Nephron (organoid): ENCODE measurements at regions not wholly inside any gene's neighbourhood (a gene's known extent, or its start where the extent isn't known, plus 50 kb on each side); places are given as distances from the start of the nearest gene placed in this dataset.

ENCODE experiments used
- H3K27ac Mint-ChIP-seq, 3 experiments: 2 replicates each; pipeline ENCODE4 v1.8.0; 2020; ENCODE audit warnings: mixed read lengths in 3 of 3, mild to moderate bottlenecking in 2 of 3, moderate library complexity in 1 of 3
- H3K27me3 Mint-ChIP-seq: 2 replicates; pipeline ENCODE4 v1.8.0; 2021; ENCODE audit warnings: low read depth, mild to moderate bottlenecking, moderate library complexity, mixed read lengths
- H3K36me3 Mint-ChIP-seq: 2 replicates; pipeline ENCODE4 v1.8.0; 2020; ENCODE audit warnings: low read depth, mixed read lengths
- H3K4me1 Mint-ChIP-seq: 2 replicates; pipeline ENCODE4 v1.8.0; 2020; ENCODE audit warnings: mixed read lengths
- H3K4me3 Mint-ChIP-seq, 3 experiments: 2 replicates each; pipeline ENCODE4 v1.8.0; 2020; ENCODE audit warnings: mild to moderate bottlenecking in 3 of 3, mixed read lengths in 3 of 3, moderate library complexity in 2 of 3
- H3K9me3 Mint-ChIP-seq: 2 replicates; pipeline ENCODE4 v1.8.0; 2020; ENCODE audit warnings: mixed read lengths
- TF ChIP-seq, protein P1 (sequence below), 3 experiments: fragments of 200-600 bp; sonication (generic); IDR thresholded peaks; one replicate each; pipeline ENCODE4 v1.5.0; 2021; ENCODE audit warnings: antibody characterized with exemption in 3 of 3; ENCODE audit not compliant: unreplicated experiment in 3 of 3

DNA sequence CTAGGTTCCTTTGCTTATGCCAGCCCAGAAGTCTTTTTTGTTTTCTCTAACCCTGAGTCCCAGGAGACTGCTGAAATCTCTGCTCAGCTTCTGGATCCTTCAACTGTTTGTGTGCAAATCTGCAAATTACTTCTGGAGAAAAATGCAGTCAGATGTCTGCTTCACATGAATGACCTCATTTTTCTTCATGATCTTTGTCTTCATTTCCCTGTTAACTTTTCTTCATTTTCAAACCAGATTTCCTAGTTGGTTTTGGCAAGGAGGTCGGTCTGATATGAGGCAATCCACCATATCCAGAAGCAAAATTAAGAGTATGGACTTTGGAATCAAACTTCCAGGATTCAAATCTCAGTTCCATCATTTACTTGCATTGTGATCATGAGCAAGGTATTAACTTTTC lies 66.8 kb downstream of the ZNF503 start:
- Mint-ChIP-seq H3K4me3 (no peak overlapping the region), H3K27ac (no peak overlapping the region), H3K4me1 (no peaks in the 10 kb centered on the region), H3K27me3 (peaks cover 10% of the 10 kb centered on the region), H3K9me3 (peaks cover 29% of the 10 kb centered on the region), H3K36me3 (peaks cover 19% of the 10 kb centered on the region)
- TF ChIP-seq, protein P1, sequence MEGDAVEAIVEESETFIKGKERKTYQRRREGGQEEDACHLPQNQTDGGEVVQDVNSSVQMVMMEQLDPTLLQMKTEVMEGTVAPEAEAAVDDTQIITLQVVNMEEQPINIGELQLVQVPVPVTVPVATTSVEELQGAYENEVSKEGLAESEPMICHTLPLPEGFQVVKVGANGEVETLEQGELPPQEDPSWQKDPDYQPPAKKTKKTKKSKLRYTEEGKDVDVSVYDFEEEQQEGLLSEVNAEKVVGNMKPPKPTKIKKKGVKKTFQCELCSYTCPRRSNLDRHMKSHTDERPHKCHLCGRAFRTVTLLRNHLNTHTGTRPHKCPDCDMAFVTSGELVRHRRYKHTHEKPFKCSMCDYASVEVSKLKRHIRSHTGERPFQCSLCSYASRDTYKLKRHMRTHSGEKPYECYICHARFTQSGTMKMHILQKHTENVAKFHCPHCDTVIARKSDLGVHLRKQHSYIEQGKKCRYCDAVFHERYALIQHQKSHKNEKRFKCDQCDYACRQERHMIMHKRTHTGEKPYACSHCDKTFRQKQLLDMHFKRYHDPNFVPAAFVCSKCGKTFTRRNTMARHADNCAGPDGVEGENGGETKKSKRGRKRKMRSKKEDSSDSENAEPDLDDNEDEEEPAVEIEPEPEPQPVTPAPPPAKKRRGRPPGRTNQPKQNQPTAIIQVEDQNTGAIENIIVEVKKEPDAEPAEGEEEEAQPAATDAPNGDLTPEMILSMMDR (IDR thresholded peaks at IDR 0.05; ENCODE audit: unreplicated experiment in 3 of 3) = no peak

DNA sequence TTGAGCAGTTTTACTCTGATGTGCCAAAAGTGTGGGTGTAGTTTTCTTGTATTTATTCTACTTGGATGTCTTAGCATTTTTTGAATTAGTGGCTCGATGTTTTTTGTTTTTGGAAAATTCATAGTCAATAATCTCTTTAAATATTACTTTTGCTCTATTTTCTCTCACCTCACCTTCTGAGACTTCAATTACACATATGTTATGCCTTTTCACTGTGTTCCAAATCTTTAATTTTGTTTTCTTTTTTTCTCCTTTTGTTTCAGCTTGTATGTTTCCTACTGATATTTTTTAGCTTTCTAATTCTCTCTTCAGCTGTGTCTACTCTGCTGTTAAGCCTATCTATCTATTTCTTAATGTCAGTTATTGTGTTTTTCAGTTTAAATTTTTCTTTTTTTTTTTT lies 69.5 kb downstream of the ZNF503 start:
- Mint-ChIP-seq H3K4me1 (no peaks in the 10 kb centered on the region), H3K27ac (no peak overlapping the region), H3K36me3 (peaks cover 19% of the 10 kb centered on the region), H3K27me3 (peaks cover 6% of the 10 kb centered on the region), H3K4me3 (no peak overlapping the region), H3K9me3 (peaks cover 29% of the 10 kb centered on the region)
- TF ChIP-seq, protein P1 (IDR thresholded peaks at IDR 0.05; ENCODE audit: unreplicated experiment in 3 of 3) = no peak

DNA sequence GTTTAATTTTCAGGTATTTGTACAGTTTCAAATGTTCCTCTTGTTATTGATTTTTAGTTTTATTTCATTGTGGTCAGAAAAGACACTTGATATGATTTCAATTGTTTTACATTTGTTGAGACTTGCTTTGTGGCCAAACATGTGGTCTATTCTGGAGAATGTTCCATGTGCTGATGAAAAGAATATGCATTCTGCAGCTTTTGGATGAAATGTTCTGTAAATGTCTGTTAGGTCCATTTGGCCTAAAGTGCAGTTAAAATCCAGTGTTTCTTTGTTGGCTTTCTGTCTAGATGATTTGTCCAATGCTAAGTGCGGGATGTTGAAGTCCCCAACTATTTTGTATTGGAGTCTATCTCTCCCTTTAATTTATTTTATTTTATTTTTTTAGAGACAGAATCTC lies 70.5 kb downstream of the ZNF503 start:
- Mint-ChIP-seq H3K36me3 (peaks cover 18% of the 10 kb centered on the region), H3K27me3 (peaks cover 5% of the 10 kb centered on the region), H3K27ac (no peak overlapping the region), H3K9me3 (peaks cover 28% of the 10 kb centered on the region), H3K4me1 (no peaks in the 10 kb centered on the region), H3K4me3 (no peak overlapping the region)
- TF ChIP-seq, protein P1 (IDR thresholded peaks at IDR 0.05; ENCODE audit: unreplicated experiment in 3 of 3) = no peak

DNA sequence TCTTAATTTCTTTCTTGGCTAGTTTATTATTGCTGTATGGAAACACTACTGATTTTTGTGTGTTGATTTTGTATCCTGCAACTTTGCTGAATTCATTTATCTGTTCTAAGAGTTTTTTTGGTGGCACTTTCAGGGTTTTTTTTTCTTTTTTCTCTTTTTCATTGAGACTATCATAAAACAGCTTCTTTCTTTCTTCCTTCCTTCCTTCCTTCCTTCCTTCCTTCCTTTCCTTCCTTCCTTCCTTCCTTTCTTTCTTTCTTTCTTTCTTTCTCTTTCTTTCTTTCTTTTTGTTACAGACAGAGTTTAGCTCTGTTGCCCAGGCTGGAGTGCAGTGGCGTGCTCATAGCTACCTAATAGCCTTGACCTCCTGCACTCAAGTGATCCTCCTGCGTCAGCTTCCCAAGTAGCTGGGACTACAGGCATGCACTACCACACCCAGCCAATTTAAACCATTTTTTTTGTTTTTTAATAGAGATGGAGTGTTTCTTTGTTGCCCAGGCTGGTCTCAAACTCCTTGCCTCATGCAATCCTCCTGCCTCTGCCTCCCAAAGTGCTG lies 72.3 kb downstream of the ZNF503 start:
- peaks cover 15% of the 10 kb centered on the region for H3K9me3 Mint-ChIP-seq
- no peaks in the 10 kb centered on the region for H3K4me1 Mint-ChIP-seq
- no peak overlapping the region for H3K4me3 Mint-ChIP-seq
- no peak overlapping the region for H3K27ac Mint-ChIP-seq
- TF ChIP-seq, protein P1 (IDR thresholded peaks at IDR 0.05; ENCODE audit: unreplicated experiment in 3 of 3) = no peak
- peaks cover 3% of the 10 kb centered on the region for H3K27me3 Mint-ChIP-seq
- peaks cover 4% of the 10 kb centered on the region for H3K36me3 Mint-ChIP-seq

DNA sequence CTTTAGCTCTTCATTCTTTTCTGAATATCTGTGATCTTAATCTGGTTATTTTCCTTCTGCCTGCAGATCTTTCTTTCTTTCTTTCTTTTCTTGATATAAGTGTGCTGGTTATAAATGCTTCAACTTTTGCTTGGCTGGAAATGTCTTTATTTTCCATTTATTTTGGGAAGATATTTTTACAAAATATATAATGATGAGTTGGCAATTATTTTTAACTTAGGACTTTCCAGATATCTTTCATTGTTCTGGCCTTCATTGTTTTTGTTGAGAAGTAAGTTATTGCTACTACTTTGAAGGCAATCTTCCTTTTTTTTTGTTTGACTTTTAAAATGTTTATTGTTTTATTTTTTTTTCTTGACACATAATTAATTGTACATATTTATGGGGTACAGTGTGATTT lies 75.3 kb downstream of the ZNF503 start:
- Mint-ChIP-seq H3K4me3 (no peak overlapping the region), H3K9me3 (peaks cover 14% of the 10 kb centered on the region), H3K36me3 (peaks cover 3% of the 10 kb centered on the region), H3K27ac (no peak overlapping the region), H3K4me1 (no peaks in the 10 kb centered on the region), H3K27me3 (peaks cover 3% of the 10 kb centered on the region)
- TF ChIP-seq, protein P1 (IDR thresholded peaks at IDR 0.05; ENCODE audit: unreplicated experiment in 3 of 3) = no peak

DNA sequence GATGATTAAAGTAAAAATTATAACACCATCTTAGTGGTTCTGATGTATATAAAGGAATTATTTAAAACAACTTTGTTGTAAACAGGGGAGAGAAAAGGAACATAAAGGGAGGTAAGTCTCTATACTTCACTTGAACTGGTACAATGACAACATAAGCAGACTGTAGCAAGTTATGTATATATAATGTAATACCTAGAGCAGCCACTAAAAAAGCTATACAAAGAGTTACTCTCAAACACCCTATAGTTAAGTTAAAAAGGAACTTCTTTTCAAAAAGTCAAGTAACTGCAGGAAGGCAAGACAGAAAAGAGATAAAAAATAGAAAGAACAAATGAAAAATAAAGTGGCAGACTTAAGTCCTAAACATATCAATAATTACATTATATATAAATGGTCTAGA lies 82.3 kb downstream of the ZNF503 start:
- H3K4me1 Mint-ChIP-seq = no peaks in the 10 kb centered on the region
- H3K27ac Mint-ChIP-seq = no peak overlapping the region
- peaks cover 40% of the 10 kb centered on the region for H3K9me3 Mint-ChIP-seq
- H3K36me3 Mint-ChIP-seq = peaks cover 7% of the 10 kb centered on the region
- H3K27me3 Mint-ChIP-seq = peaks cover 6% of the 10 kb centered on the region
- TF ChIP-seq, protein P1 (IDR thresholded peaks at IDR 0.05; ENCODE audit: unreplicated experiment in 3 of 3) = no peak
- no peak overlapping the region for H3K4me3 Mint-ChIP-seq
